Spleen (tissue), 7 donors: ENCODE measurements at regions not wholly inside any gene's neighbourhood (a gene's known extent, or its start where the extent isn't known, plus 50 kb on each side); places are given as distances from the start of the nearest gene placed in this dataset.

Experiments
- CTCF ChIP-seq, 11 experiments: fragments of 200-600 bp in 7 of 11; fragments of 450-650 bp in 4 of 11; sonication (generic) in 4 of 11; IDR thresholded peaks in 8 of 11; conservative IDR thresholded peaks in 3 of 11; 1 replicate in 7 of 11; 2 replicates in 4 of 11; pipeline versions ENCODE4 v1.4.0 to v1.8.0; 2016 to 2021; ENCODE audit warnings: antibody characterized with exemption in 11 of 11, inconsistent platforms in 4 of 11, mild to moderate bottlenecking in 1 of 11
- POLR2A ChIP-seq, 3 donors: fragments of 450-650 bp; IDR thresholded peaks; one replicate each; pipeline ENCODE4 v1.5.1; 2017; ENCODE audit warnings: antibody characterized with exemption in 3 of 3, mild to moderate bottlenecking in 1 of 3
- POLR2AphosphoS5 ChIP-seq, 3 donors: sonication (generic); formaldehyde crosslinking; IDR thresholded peaks; one replicate each; pipeline ENCODE4 v1.5.1; 2017; ENCODE audit warnings: antibody characterized with exemption in 3 of 3
- donor health status: DM: no; HTN: no; CAD: no; lungs with moderate emphysema.
- donor health status: DM: no; HTN: no; CAD: no.
- donor health status: DM: no; HTN: no; CAD: no.

GRCh38 chr10:61325223-61325960 is 127.8 kb downstream of the TMEM26 start:
- TF ChIP-seq POLR2A (IDR thresholded peaks at IDR 0.05) (no peak), CTCF (IDR thresholded peaks at IDR 0.05 in 8 of 11, conservative IDR thresholded peaks at IDR 0.05 in 3 of 11) (no peak), POLR2AphosphoS5 (IDR thresholded peaks at IDR 0.05) (no peak)
